C1 segment of cervical spinal cord (tissue), 14 donors: ENCODE measurements at regions not wholly inside any gene's neighbourhood (a gene's known extent, or its start where the extent isn't known, plus 50 kb on each side); places are given as distances from the start of the nearest gene placed in this dataset.

ENCODE experiments used
- DNase-seq, 14 donors: peaks; one replicate each; lab custom pipeline; 2025; lab: John Stamatoyannopoulos, UW

DNA sequence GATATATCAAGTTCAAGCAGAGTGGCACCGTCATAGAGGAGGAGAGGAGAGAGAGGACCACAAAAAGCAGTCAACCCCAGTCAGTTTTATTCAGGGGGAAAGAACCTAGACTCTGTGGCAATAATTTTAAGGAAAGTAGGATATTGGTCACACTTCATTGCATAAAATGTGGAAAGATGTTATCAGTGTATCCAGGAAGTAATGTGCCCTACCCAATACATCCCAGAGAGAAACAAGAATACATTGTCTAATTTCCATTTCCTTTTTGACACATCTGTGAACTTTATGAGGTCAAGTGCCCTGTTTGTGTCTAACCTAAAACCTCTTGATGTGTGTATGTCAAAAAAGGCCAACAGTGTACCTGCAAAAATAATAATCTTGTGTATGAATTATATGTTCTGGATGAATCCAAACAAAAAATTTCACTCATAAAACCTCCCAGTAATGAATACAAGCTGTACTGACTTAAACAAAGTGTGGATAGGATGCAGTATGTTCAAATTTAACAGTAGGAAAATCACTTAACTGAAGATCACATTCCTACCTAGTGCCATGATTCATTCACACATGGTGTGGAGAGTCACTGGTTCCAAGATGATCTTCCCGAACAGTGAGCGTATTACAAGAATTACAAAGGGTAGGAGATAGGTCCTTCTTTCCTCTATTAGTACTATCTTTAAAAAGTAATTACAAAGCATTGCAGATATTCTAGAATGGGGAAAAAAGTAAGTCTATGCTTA, 712.1 kb upstream of the CXADR start:
- no peak for DNase-seq

GRCh38 chr21:16811011-16811410, 701.8 kb upstream of the CXADR start:
- DNase-seq = no peak

GRCh38 chr21:16811970-16812369, 700.9 kb upstream of the CXADR start:
- DNase-seq = no peak

DNA sequence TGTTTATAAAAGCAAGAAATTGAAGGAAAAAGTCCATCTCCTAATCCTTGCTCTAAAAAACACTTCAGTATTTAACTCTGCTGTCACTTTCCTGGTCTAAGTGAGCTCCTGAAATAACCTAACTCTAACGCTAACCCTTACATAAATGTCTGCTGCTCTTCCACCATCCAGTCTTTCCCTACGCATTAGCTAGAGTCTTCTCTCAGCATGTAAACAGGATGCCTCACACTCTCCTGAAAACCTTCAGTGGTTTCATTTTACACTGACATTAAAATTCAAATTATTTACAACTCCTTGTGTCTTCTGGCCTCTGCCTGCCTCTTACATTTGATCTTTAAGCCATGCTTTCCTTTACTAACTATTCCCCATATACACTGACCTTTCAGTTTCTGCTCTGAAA, 697.6 kb upstream of the CXADR start:
- DNase-seq = no peak

DNA sequence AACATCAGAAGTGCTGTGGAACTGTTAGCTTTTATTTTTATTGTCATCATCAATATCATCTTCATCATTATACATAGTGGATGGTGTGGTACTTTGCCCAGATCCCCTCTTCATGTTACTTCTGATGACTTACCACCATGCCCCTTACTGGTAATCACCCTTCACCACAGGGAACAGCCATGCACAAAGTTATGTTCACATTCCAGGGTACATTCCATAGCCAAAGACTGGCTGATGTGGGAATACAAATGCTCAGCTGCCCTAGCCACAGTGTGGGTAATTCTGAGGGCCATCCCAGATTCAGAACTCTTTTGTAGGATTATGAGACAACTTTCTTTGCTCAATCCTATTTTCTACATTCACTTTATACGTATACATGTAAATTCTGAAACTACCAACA, 691.3 kb upstream of the CXADR start:
- DNase-seq = no peak

DNA sequence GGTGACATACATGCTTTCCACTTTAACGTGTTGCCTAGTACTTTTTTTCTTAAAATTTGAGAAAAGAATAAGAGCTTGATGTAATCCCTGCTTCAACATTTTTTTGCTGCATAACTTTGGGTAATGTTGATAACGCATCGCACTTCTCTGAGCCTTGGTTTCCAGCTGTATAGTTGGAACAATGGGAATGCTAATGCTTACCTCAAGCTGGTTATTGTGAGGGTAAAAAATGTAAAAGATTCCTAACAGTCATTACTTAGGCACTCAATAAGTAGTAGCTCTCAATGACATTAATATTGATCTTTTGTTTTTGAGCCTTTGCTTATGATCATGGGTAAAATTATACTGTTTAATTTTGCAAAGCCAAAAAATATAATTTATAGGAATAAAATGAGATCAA, 683.3 kb upstream of the CXADR start:
- no peak for DNase-seq

- no peak for DNase-seq
Observed at GRCh38 chr21:16832791-16833190, 680.1 kb upstream of the CXADR start.

DNA sequence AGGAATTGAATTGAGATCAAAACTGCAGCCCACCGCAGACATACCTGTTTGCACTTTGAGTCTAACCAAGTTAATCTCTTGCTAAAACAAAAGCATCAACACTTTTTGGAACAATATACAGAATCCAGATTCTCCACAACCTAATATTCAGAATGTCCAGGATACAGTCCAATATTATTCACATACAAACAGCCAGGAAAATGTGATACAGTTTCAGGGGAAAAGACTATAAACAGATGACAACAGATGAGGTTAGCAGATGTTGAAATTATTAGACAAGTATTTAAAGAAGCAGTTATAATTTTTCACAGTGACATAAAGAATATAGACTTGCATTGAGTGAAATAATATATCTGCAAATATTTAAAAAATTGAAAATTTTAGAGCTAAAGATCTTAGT, 678.1 kb upstream of the CXADR start:
- no peak for DNase-seq

DNA sequence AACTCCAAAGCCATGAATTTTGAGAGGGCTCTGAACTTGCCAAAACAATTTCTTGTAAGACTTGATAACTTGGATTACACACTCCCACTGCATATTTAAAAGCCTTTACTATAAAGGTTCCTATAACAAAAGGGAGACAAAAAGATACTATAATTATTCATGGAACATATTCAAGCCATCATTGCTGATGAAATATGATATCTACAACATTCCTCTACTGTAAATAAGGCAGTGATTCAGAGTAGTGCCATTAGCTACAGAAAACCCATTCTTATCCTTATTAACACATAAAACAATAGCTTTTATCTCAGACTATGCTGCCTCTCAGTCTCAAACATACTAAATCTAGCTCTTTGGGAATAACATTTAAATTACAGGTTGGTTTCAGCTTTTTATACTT, 675.5 kb upstream of the CXADR start:
- no peak for DNase-seq

DNA sequence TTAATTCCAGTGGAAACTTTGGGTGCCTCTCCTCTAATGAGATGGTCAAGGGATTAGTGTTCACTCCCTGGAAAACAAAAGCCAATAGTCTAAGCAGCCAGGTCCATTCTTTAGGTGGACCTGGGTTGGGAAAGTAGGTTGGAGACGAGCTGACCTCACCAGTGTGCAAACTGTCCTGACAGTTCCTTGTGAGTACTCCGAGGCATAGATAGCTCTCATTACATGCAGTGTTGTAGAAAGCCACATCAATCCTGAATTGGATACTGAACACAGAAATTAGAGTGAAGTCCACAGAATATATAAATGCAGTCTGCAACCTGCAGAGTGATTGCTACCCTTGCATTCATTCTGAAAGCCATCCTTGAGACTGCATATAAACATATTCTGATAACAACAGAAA, 675.1 kb upstream of the CXADR start:
- DNase-seq = no peak

- DNase-seq = no peak
Observed at GRCh38 chr21:16838331-16838730, 674.5 kb upstream of the CXADR start.

- DNase-seq = no peak
Observed at GRCh38 chr21:16840538-16840937, 672.3 kb upstream of the CXADR start.

DNA sequence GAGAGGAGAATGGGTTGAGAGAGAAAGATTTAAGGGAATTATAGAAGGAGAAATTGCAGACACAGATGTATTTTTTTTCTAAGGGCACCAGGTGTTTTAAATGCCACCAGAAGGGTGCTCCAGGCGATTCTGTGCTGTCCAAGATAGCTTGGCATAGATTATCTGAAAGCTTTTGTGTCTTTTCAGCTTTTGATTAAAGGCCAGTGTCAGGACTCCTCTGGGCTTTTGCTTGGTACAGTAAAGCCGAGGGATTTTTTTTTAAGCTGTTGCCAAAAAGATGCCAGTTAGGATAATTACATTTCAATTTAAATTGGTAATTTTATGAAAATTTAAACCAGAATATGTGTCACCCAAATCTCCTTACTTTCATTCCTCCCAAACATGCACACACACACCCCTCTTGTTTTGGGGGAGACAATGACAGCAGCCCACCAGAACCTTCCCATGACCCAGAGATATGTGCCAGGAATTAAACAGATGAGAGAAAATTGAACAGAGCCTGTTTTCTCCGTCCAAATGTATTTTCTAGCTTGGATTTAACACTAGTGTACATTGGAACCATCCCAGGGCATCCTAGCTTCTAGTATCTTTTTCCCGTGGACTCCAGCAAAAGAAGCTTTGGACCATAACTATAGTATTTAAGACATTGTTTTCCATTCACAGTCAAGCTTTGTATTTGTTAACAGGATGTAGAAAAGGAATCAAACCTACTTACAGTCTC, 670.7 kb upstream of the CXADR start:
- peak in 1 of 14 donors; percentile 11 for DNase-seq

GRCh38 chr21:16842696-16843035, 670.2 kb upstream of the CXADR start:
- peak in 1 of 14 donors; percentile 18 for DNase-seq

GRCh38 chr21:16847211-16847610, 665.6 kb upstream of the CXADR start:
- DNase-seq = no peak

- DNase-seq = no peak
Observed at GRCh38 chr21:16851054-16851453, 661.8 kb upstream of the CXADR start.

DNA sequence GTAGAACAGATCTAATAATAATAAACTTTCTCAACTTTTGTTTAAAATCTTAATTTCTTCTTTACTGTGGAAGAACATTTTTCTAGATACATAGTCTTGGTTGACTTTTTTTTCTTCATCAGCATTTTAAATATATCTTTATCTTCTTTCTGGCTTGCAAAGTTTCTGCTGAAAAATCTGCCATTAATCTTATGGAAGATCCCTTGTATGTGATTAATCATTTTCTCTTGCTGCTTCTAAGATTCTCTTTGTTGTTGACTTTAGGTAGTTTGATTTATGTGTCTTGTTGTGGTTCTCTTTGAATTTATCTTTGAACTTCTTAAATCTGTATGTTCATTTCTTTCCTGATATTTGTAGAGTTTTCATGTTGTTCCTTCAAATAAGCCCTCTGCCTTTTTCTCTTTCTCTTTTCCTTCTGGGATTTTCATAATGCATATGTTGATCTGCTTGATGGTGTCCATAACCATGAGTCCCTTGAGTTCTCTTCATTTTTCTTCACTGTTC, 657.6 kb upstream of the CXADR start:
- DNase-seq = no peak

DNA sequence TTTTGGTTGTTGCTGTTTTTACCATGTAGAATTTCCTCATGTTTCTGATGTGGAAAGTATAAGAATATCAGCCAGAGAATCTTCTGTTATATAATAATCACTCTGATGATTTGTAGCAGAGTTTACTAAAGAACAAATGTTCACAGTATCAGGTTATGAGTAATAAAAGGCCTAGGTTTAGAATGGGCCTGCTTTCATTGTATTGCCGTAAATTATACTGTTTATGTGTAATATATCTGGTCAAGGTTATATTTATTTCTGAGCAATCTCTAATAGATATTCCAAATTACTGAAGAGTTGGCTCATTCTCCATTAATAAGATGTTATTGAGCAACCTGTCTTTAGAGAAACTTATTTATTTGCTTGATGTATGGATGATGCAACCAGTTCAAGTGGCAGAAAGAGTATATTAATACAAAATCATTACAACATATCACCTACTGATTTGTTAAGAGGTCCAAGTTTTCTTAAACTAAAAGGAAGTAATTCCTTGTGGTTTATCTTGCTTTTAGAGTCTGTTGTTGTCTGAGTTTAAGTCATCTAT, 649.4 kb upstream of the CXADR start:
- no peak for DNase-seq

DNA sequence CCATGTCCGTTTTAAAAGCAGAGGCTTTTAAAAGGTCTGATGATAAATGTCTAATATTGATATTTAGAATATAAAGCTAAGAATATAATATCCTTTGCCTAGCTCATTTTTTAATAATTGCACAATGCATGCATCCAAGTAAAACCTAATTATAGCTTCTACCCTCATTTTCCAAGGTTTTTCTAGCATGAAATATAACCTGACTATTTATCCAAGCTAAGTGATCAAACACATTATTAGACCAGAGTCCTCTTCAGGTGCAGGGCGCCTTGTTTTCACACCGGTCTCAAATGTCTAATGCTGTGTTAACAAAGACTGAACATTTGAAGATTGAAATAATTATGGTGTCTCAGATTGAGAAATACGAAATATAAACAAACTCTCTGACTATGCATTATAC, 648.9 kb upstream of the CXADR start:
- no peak for DNase-seq

GRCh38 chr21:16865632-16866031, 647.2 kb upstream of the CXADR start:
- no peak for DNase-seq

- DNase-seq = no peak
Observed at GRCh38 chr21:16866851-16867250, 646.0 kb upstream of the CXADR start.

GRCh38 chr21:16870103-16870502, 642.7 kb upstream of the CXADR start:
- DNase-seq = no peak

DNA sequence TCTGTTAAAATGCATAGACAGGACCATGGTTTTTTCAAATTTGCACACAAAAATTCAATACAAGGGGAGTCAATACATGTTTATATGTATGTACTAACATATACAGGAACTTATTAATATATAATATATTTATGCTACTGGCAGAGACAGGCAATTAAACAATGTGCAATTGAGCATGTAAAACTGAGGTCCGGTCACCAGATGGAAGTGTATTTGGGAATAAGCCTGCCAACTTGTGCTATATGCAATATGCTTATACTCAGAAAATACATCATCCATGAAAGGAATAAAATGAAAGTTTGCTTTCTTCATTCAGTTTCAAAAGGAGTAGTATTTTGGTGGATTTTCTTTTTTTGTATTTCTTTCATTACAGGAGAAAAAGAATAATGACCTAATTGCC, 640.2 kb upstream of the CXADR start:
- DNase-seq = no peak
